ENCODE measurements at regions not wholly inside any gene's neighbourhood (a gene's known extent, or its start where the extent isn't known, plus 50 kb on each side); places are given as distances from the start of the nearest gene placed in this dataset.

DNA sequence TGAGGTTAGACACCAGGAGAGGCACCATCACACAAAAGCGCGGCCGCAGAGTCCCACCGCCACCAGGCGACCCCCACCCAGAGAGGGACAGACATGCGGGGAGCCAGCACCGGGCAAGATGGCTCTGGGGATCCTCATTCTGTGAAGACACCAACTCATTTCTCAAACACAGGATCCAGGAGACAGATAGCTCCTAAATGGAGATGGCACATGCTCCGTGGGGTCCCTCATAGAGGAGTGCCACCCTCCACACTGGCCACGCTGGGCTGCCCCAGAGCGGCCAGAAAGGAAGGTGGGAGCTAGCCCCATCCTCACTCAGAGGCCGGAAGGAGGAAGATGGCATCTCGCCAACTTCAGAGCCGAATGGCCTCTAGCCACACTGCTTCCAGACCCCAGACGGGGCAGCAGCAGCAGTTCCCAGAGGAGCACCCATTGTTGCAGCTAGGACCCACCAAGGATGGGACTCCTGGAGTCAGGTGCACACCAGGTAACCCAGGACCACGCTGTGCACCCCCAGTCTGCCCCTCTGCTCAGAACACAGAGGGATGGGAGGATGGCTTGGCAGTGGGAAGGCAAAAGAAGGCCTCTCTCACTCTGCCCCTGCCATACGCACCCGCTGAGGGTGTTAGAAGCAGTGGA is 78.6 kb downstream of the ZIC5 start:
- DNase-seq, result no peak

DNA sequence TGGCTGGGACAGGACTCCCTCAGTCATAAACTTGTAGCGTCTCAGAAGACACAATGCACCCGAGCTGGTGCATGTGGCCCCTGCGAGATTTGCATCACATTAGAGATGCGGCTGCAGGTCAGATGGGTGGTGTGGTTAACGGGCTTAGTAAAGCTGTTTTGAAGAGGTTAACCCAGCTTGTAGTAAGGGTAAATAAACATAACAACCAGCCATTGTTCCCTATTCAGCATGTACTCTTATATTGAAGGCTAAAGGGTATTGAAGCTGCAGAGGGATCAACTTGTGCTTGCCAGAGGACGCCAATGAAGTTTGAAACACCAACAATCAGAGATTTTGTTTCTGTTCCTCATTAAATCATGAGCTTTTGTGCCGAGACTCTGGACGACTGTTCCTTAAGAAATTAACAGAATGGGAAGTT is 79.4 kb downstream of the ZIC5 start:
- DNase-seq, result no peak

DNA sequence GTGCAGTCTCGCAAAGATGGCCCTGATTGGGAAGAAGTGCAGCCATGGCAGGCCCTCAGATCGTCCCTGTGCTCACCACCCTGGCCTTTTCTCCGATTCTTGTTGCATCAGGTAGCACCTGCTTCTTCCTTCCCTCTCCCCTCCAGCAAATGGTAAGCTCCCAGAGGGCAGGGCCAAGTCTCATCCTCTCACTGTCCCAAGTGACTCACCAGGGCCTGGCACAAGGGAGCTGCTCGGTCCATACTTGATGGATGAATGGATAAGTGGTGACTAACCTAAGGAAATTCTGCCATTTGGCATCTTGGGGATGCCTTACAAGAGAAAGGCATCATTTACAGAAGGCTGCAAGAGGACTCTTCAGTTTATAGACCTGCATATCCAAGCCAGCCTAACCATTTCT is 84.9 kb downstream of the ZIC5 start:
- DNase-seq, result no peak

DNA sequence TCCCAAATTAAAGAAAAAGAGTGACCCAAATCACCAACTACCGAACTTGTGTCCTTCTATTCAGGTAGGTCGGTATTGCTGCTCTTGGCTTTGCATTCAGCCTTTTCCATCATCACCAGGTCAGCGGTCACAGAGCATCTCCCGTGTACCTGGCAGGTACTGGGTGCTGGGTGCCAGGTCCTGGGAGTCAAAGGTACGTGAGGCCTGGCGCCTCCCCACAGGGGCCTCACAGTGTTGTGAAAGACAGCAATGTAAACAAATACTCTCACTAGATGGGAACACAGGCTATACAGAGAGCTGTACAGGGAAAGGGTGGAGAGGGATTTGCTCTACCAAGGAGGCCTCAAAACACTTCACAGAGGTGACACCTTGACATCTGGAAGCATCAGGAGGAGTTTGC is 86.7 kb downstream of the ZIC5 start:
- DNase-seq, result no peak

DNA sequence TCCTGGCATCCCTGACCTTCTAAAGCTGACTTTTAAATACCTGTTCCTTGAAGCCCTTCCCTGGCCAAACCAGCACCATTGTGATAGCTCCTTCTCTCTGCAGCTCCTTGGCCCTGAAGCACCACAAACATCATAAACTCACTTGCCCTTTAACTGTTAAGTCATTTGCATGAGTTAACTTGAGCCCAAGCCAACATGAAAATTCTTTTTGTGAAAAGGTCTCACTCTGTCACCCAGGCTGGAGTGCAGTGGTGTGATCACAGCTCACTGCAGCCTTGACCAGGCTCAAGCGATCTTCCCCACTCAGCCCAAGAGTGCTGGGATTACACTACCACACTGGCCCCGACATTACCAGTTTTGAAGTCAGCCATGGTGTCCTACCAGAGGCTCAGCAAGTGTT is 87.8 kb downstream of the ZIC5 start:
- no peak for DNase-seq

DNA sequence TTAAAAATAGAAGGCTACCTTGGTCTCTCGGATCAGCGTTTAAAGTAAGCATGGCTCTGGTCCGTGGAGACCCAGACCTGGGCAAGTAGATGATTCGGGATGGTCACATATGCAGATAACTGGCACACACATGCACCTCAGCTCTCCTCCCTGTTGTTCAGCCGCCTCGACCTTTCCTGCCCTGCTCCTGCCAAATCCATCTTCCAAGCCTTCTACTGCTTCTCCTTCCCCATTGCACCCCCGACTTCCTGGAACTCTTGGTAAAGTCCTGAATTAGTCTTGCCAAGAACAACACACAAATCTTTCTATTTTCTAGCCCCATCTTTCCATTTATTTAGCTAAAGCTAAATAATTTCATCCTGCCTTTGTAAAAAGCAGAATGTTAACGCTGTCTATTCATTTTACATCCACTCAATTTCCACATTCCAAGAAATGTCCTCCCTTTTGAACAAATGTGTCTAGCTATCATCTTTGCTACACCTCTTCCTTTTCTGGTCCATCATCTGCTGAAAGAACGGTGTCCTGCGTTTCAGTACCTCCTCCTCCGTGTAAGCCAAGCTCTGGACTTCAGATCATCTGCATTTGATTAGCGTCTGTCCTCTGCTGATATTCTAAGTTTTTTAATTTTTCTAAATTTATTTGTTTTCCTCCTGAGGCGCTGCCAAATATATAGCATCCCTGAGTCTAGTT is 92.5 kb downstream of the ZIC5 start:
- no peak for DNase-seq

DNA sequence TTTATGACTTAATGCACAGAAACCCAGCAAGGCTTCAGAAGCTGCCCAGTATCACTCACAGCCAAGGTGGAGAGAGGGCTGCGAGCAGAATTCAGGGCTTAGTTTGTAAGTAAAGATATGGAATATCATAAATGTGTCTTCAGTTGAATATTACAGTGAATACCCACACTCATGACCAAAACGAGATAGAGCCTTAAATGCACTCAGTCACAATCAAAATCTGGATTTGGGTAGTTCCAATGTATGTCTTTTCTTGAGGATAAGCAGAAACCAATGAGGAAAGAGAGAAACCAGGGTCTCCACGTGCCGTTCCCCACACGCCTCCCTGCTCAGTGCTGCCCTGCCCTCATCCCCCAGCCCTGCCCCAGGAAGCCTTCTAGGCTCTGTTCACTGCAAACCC is 94.9 kb downstream of the ZIC5 start:
- no peak for DNase-seq

DNA sequence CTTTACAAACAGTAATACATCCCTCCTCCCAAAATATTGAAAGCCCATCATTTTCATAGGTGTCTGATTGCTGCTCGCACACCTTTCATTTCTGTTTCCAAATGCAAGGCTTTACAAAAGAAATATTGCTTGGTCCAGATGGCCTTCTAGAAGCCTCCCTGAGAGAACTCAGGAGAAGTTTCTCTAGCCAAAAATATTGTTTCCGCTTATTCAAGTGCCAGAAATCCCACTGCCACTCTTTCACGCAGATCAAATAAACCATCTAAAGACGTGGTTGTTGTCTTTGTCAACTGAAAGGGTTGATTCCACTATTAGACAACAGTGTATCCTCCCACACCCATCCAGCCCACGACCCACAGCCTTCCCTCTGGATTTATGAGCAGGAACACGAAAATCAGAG is 96.2 kb downstream of the ZIC5 start:
- no peak for DNase-seq

DNA sequence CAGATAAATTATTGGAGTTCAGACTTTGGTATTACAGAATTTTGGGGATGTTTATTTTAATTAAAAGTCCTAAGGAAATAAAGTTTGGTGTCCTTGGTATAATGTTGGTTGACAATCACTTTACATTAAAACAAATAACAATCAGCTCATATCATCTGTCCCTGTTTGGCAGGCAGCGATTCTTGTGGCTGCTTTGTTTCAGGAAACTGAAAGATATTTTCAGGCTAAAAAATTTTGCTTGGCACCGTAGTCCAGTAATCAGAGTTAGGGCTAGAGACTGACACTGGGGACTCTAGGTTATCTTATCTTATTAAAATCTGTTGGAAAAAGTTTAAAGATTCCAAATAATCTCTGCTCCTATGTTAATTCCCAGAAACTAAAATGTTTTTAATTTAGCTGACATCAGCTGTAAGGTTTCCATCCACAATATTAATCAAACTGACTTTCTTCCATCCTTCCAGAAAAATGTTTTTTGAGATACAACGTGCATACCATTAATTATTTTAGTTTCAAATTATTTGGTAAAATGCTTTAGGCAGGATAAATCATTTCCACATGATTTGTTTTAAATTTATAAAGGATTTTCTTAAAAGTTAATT is 97.6 kb downstream of the ZIC5 start:
- no peak for DNase-seq

DNA sequence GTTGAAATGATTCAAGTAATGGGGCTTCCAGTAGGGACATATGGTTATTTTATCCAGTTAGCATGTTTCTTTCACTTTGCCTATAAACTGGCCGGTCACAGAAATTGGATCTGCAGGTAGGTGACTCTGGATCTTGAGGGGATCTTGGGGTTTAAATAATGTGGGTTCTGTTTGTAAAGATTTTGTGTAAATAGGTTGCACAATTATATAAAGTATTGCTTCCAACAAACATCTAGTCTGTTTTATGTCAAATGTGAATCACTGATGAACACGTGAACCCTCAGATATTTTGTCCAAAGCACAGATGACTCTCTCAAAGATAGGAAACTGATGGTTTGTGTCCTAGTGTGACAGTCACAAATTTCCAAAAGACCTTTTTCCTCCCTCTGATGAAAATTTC is 98.4 kb downstream of the ZIC5 start:
- DNase-seq, result no peak

DNA sequence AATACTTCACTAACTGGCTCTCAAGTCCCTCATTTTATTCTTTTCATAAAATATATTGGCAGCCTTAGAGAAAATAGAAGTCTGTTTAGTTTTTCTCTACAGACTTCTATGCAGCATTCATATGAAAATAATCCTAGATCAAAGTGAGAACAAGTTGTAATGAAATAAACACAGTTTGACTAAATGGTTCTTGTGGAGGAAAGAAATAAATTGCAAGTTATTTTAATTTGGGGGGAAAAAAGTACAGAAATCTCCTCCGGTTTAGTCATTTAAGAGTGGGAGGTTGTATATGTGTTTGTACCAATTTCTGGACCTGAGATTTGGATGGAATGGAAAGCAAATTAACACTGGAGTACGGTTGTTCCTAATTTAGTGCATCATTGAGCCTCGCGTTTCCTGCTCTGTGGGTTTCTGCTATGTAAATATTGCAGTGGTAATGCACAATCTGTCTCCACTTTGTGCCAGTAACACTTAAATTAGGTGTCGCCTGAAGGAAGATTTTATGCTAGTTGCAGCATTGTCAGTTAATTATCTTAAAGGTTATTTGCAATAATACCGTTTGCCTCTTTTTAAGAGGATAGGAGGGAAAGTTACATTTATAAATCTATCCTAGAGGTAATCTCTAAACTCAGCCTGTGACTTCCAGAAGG is 100.2 kb downstream of the ZIC5 start:
- DNase-seq, result no peak

DNA sequence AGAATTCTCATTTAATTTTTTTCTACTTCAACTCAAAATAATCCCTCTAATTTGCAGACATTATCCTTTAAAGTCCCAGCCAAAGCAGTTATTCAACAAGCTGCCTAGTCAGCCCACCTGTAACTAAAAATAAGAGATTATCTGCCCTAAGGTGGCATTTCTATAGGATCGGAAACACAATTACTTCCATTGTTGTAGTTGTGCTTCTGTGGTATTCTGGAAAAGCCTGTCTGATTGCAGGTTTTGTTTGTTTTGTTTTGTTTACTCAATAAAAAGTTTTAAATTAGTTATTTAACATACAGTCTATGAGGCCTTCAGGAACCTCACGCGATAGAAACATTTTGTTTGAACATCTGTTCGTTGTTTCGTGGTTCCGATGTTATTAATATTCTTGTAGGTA is 101.0 kb downstream of the ZIC5 start:
- no peak for DNase-seq

DNA sequence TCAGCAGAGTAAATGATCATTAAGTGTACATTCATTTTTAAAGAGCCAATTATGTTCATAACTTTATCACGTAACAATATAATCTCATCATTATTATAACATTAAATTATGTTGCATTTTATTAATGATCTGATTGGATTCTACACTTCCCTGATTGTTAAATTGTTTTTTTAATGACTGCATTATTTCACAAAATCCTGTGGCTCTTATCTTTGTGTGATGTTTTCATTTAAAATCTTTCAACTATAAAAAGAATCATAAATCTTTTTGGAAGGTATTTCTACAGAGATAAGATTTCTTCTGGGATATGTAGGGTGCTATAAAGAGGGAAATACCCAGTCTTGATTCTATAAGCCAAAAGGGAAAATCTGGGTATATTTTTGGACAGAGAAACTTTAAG is 101.7 kb downstream of the ZIC5 start:
- no peak for DNase-seq

DNA sequence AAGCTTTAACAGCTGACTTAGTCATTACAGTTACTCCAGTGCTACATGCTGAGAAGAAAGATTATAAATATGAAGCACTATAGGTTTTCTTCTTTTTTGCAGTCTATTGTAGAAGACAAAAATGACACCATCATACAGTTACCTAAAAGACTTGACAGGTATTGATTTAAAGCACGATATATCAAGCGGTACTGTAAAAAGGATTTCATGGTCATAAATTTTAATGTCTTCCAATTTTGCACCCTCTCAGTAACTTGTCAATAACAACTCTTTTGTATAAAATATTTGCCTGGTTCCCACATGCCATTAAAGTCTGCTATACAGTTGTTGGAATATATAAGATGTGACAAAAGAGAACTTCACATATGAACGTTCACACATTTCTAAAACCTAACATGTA is 102.8 kb downstream of the ZIC5 start:
- no peak for DNase-seq

DNA sequence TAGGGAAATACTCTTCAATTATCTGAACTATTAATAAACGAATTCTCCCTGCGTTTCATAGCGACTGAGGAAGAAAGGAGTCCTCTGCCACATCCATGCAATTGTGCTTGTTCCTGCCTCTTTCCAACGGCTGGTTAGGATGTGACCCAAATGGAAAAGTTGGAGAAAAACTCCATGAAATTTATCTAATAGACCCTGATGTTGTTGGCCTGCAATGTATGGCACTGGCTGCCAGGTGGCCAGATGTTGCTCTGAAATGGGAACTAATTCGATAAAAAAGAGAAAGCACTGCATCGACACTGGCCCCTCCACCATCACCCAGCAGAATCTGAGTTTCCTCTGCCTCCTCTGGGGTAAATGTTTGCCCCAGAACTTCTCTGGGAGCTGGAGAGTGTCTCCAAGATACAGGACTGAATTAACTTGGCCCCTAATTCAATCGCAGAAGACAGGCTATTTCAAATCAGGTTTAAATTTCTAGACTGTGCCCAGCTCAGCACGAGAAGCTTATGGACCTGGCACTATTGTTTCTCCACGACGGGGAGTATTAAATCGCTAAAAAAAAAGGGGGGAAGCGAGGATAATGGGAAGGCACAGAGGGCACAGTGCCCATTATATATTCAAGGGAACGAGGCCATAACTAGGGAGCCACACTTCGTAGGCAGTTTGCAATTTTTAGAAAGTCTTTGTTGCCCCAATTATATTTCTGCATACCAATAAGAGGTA is 103.9 kb downstream of the ZIC5 start:
- DNase-seq, result no peak

DNA sequence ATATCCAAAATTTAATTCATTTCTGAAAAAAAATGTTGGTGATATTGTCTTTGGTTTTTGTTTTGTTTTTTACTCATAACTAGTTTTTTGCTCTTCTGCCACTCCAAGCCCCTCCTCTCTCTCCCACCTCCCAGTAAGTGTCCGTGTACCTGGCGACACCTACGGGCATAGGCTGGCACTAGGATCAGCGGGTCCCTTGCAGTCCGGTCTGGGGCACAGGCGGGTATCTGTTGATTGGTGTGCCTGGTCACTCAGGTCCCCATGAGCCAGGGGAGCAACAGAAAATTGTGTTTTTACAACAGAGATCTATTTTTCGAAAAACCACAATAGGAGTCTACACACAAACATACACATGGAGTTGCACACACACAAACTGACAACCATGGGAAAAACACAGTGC is 104.8 kb downstream of the ZIC5 start:
- no peak for DNase-seq

DNA sequence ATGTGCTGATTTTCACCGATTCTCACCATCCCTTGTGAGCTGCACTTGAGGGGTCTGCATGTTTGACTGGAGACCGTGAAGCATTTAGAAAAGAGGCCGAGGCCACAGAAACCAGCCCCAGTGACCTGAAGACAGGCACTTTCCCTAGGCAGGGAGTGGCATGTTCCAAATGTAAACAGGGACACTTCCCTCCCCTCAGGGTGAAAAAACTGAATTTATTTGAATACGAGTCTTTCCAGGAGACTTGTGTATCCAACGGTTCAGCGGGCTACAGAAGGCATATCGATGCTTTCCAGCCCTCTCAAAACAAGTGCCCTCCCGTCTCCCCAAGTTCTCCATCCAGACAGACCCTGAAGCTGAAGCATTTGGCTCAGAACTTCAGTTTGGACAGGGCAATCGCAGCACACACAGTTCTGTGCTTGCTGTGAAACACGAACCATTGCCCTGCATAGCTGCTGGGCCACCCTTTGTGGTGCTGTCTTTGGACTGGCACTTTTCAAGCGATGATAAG is 106.1 kb downstream of the ZIC5 start:
- no peak for DNase-seq

DNA sequence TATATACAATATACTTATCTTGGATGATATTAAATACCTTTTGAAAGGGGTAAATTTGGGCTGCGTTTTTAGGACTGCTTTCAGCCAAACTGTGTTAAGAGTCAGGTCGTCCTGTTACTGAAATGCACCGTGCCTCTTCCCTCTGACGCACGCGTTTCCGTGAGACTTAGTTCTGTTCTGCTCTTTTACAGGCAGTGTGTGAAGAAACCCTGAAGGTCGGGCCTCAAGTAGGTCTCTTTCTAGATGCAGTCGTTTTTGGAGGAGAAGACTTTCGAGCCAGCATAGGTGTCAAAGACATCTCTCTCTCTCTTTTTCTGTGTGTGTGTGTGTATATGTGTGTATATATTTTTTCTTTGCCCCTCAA is 107.0 kb downstream of the ZIC5 start:
- no peak for DNase-seq

DNA sequence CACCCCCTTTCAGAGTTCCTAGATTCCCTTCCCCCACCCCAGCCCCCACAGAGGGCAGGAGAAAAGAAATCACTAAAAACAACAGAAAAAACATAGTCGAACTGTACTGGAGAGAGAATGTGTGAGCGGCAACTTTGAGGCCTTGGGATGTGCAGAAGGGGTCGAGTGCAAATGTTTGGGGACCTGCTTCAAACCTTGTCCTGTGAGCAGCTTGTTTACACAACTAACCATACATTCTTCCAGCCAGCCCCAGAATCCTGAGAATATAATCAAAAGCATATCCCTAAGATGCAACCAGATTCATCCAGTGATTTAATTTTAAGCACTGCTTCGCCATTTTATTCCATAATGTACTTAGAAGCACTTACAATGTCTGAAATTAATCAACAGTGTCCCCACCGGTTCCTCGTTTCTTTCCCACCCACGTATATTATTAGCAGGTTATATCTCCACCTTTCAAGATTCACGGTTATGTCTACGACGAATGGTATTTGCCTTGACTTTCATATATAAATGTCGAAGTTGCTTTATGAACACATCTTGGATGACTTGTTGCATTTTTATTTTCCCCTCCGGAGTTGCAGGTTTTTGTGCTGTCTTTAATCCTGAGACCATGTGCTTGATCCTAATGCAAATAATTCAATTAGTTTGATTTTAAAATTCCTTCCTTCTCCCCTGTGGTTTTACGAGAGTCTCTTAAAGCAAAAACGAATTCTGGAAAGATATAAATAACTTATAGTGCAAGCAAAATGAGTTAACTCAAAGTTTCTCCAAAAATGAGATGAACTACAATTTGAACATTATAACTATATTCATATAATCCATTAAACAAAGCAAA is 107.6 kb downstream of the ZIC5 start:
- no peak for DNase-seq

DNA sequence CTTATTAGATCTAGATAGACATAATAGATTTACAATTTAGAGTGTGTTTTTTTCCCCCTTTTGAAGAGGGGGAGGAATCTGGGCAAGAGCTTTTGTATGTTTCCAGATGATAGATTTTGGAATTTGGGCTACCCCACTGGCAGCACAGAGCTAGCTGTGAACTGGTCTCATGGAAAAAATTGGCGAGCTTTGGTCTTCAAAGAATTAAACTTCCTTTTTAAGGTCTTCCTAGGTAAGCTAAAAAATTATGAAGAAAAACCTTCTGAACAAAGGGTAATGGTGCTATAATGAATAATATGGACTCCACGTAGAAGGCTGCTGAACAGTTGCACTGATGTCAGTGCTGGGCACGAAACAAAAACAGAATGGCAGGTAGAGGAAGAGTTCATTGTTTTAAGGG is 109.3 kb downstream of the ZIC5 start:
- no peak for DNase-seq

DNA sequence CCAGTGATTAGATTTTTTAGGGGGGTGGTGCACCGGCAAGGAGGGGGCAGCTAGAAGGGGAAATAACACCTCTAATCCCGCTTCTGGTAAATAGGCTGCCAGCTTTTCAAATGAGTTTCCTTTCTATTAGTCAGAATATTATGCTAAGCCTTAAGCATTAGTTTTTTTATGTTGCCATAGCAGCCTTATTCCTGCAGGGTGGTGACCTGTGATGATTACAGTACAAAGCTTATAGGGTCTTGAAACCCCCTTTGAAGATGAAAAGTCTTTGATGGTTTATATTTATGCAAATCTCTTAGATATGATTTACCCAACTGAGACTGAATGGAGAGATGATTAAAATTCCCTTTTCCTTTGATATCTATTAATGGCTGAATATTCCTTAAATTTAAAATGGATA is 109.8 kb downstream of the ZIC5 start:
- DNase-seq, result peak in 1 of 2 experiments; percentile 29

DNA sequence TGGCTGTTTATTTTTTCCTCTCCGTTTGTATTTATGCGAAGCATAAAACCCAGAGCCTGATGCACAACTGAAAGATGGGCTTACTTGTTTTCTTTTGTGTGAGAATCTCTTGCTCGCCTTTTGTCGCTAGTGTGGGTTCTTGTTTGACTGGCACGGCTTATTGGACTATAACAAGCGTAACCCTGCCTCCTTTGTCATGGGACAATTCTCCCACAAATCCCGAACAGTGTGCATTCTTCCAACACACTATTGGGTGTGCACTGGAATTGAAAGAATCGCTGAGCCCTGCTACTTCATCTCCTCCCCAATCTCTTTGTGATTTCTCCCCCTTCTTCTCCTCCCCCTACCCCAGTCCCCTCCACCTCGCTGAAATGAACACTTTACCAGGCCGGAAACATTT is 110.8 kb downstream of the ZIC5 start:
- DNase-seq, result no peak
